Naive thymus-derived CD4-positive, alpha-beta T cell (primary cell): ENCODE measurements at regions not wholly inside any gene's neighbourhood (a gene's known extent, or its start where the extent isn't known, plus 50 kb on each side); places are given as distances from the start of the nearest gene placed in this dataset.
"Not testable (repeated sequence)": the region's sequence is repeated elsewhere in the genome, so short reads cannot be mapped to it uniquely, and the experiment has no call there.

Experiments used
- ATAC-seq: fragments of 150-1000 bp; cut with Tn5 transposase; 2 replicates; pipeline ENCODE4 v1.10.0; 2021; ENCODE audit warnings: mild to moderate bottlenecking, moderate library complexity
- CTCF ChIA-PET: fragments of 350-600 bp; sonication (Branson Sonifier 250); formaldehyde crosslinking; loops from one replicate; lab custom pipeline; 2021; ENCODE audit warnings: antibody characterized with exemption; lab: Charles Lee
- POLR2A ChIA-PET: fragments of 350-600 bp; sonication (Branson Sonifier 250); formaldehyde crosslinking; loops from one replicate; lab custom pipeline; 2021; ENCODE audit warnings: antibody characterized with exemption, inconsistent platforms; lab: Charles Lee
- DNase-seq, 9 donors: peaks; one replicate each; pipeline versions ENCODE4 v3.0.0 to v3.0.0-alpha.2; 2020 to 2022; ENCODE audit warnings: mixed read lengths in 1 of 9
- H3K27ac ChIP-seq: one replicate; pipeline ENCODE4 v1.7.0; 2013; ENCODE audit warnings: mild to moderate bottlenecking, low read depth, low read length, moderate library complexity
- H3K27me3 ChIP-seq, 2 donors: one replicate each; pipeline ENCODE4 v1.7.0; 2013; ENCODE audit warnings: low read length in 2 of 2, mild to moderate bottlenecking in 2 of 2, moderate library complexity in 2 of 2; ENCODE audit not compliant: control insufficient read depth in 2 of 2, insufficient read depth in 2 of 2
- H3K36me3 ChIP-seq, 3 experiments: 1 replicate in 2 of 3; 2 replicates in 1 of 3; pipeline ENCODE4 v1.7.0; 2013; ENCODE audit warnings: low read length in 3 of 3, mild to moderate bottlenecking in 3 of 3, moderate library complexity in 1 of 3; ENCODE audit not compliant: insufficient read depth in 3 of 3, control insufficient read depth in 2 of 3
- H3K4me1 ChIP-seq, 2 donors: one replicate each; pipeline ENCODE4 v1.7.0; 2013; ENCODE audit warnings: low read length in 2 of 2, mild to moderate bottlenecking in 2 of 2, moderate library complexity in 1 of 2; ENCODE audit not compliant: control insufficient read depth in 2 of 2, insufficient read depth in 2 of 2
- H3K4me3 ChIP-seq: 2 replicates; pipeline ENCODE4 v1.7.0; 2013; ENCODE audit warnings: mild to moderate bottlenecking, low read length
- H3K9me3 ChIP-seq, 3 experiments: 1 replicate in 2 of 3; 2 replicates in 1 of 3; pipeline ENCODE4 v1.7.0; 2013; ENCODE audit warnings: low read length in 3 of 3; ENCODE audit not compliant: control insufficient read depth in 2 of 3
- H3K27ac Mint-ChIP-seq, 9 donors: one replicate each; pipeline ENCODE4 v1.8.0; 2020 to 2022; ENCODE audit warnings: mixed read lengths in 9 of 9, mild to moderate bottlenecking in 8 of 9, moderate library complexity in 5 of 9, inconsistent platforms in 2 of 9
- H3K27me3 Mint-ChIP-seq, 5 donors: one replicate each; pipeline ENCODE4 v1.8.0; 2021 to 2022; ENCODE audit warnings: mixed read lengths in 5 of 5, mild to moderate bottlenecking in 1 of 5
- H3K36me3 Mint-ChIP-seq, 5 donors: one replicate each; pipeline ENCODE4 v1.8.0; 2020 to 2022; ENCODE audit warnings: mixed read lengths in 5 of 5, mild to moderate bottlenecking in 3 of 5, inconsistent platforms in 1 of 5
- H3K4me1 Mint-ChIP-seq, 7 donors: one replicate each; pipeline ENCODE4 v1.8.0; 2020 to 2022; ENCODE audit warnings: mixed read lengths in 7 of 7, mild to moderate bottlenecking in 3 of 7, inconsistent platforms in 1 of 7
- H3K4me3 Mint-ChIP-seq, 10 donors: one replicate each; pipeline ENCODE4 v1.8.0; 2020 to 2022; ENCODE audit warnings: mild to moderate bottlenecking in 10 of 10, mixed read lengths in 10 of 10, moderate library complexity in 6 of 10, inconsistent platforms in 2 of 10
- H3K9me3 Mint-ChIP-seq, 11 donors: one replicate each; pipeline ENCODE4 v1.8.0; 2020 to 2022; ENCODE audit warnings: mixed read lengths in 11 of 11, mild to moderate bottlenecking in 4 of 11, inconsistent platforms in 1 of 11, moderate library complexity in 1 of 11
- intact Hi-C, 2 donors: fragments of 100-400 bp; cut with micrococcal nuclease; formaldehyde crosslinking; loops; one replicate each; pipeline ENCODE4 v1.15.1; 2023

GRCh38 chr1:55868026-55868425 is 652.9 kb upstream of the USP24 start:
- ChIA-PET CTCF (no interaction called here), POLR2A (no interaction called here)
- H3K9me3 Mint-ChIP-seq: no peaks in the 10 kb centered on the region
- DNase-seq: no peak
- H3K4me1 Mint-ChIP-seq: no peaks in the 10 kb centered on the region
- H3K27ac Mint-ChIP-seq: no peak overlapping the region
- Histone ChIP-seq H3K4me3 (no peak overlapping the region), H3K9me3 (no peaks in the 10 kb centered on the region), H3K36me3 (no peaks in the 10 kb centered on the region), H3K27ac (no peak overlapping the region), H3K27me3 (no peaks in the 10 kb centered on the region), H3K4me1 (no peaks in the 10 kb centered on the region)
- no peaks in the 10 kb centered on the region for H3K36me3 Mint-ChIP-seq
- ATAC-seq: no peak
- H3K4me3 Mint-ChIP-seq: no peak overlapping the region
- intact Hi-C loops: no loop called here
- H3K27me3 Mint-ChIP-seq: peaks cover 0 to 9% (median 0%) of the 10 kb centered on the region in 5 donors

GRCh38 chr1:55867304-55867843 is 652.2 kb upstream of the USP24 start:
- H3K4me3 ChIP-seq: no peak overlapping the region
- Mint-ChIP-seq H3K36me3 (no peaks in the 10 kb centered on the region), H3K27ac (no peak overlapping the region), H3K4me3 (no peak overlapping the region), H3K4me1 (no peaks in the 10 kb centered on the region), H3K9me3 (no peaks in the 10 kb centered on the region), H3K27me3 (peaks cover 0 to 9% (median 0%) of the 10 kb centered on the region in 5 donors)
- no peaks in the 10 kb centered on the region for H3K27me3 ChIP-seq
- ChIA-PET CTCF (no interaction called here), POLR2A (no interaction called here)
- no peak for DNase-seq
- ATAC-seq: no peak
- H3K36me3 ChIP-seq: no peaks in the 10 kb centered on the region
- H3K27ac ChIP-seq: no peak overlapping the region
- H3K9me3 ChIP-seq: no peaks in the 10 kb centered on the region
- intact Hi-C loops: no loop called here
- H3K4me1 ChIP-seq: no peaks in the 10 kb centered on the region

GRCh38 chr1:55865778-55866177 is 650.6 kb upstream of the USP24 start:
- POLR2A ChIA-PET, H3K4me1 ChIP-seq, H3K9me3 Mint-ChIP-seq, H3K4me3 Mint-ChIP-seq, CTCF ChIA-PET, intact Hi-C loops, H3K4me1 Mint-ChIP-seq, H3K36me3 Mint-ChIP-seq, DNase-seq, H3K36me3 ChIP-seq, H3K27ac Mint-ChIP-seq, H3K27me3 ChIP-seq, H3K4me3 ChIP-seq, H3K27ac ChIP-seq, H3K9me3 ChIP-seq, ATAC-seq, H3K27me3 Mint-ChIP-seq: not testable (repeated sequence)

- Histone ChIP-seq H3K9me3 (no peaks in the 10 kb centered on the region), H3K27ac (no peak overlapping the region), H3K4me3 (no peak overlapping the region), H3K4me1 (no peaks in the 10 kb centered on the region), H3K36me3 (no peaks in the 10 kb centered on the region), H3K27me3 (no peaks in the 10 kb centered on the region)
- ChIA-PET POLR2A (no interaction called here), CTCF (no interaction called here)
- intact Hi-C loops: no loop called here
- no peak overlapping the region for H3K4me3 Mint-ChIP-seq
- no peak for ATAC-seq
- DNase-seq: no peak
- H3K27me3 Mint-ChIP-seq: peaks cover 0 to 4% (median 0%) of the 10 kb centered on the region in 5 donors
- no peak overlapping the region for H3K27ac Mint-ChIP-seq
- H3K36me3 Mint-ChIP-seq: no peaks in the 10 kb centered on the region
- H3K9me3 Mint-ChIP-seq: no peaks in the 10 kb centered on the region
- H3K4me1 Mint-ChIP-seq: no peaks in the 10 kb centered on the region
Observed at GRCh38 chr1:55864251-55864650, 649.1 kb upstream of the USP24 start.

GRCh38 chr1:55861676-55862340 is 646.6 kb upstream of the USP24 start:
- Histone ChIP-seq H3K4me1 (no peaks in the 10 kb centered on the region), H3K36me3 (no peaks in the 10 kb centered on the region), H3K27me3 (no peaks in the 10 kb centered on the region), H3K27ac (no peak overlapping the region), H3K4me3 (no peak overlapping the region), H3K9me3 (no peaks in the 10 kb centered on the region)
- POLR2A ChIA-PET: no interaction called here
- H3K9me3 Mint-ChIP-seq: no peaks in the 10 kb centered on the region
- H3K4me1 Mint-ChIP-seq: no peaks in the 10 kb centered on the region
- DNase-seq (no peak), ATAC-seq (no peak)
- H3K27me3 Mint-ChIP-seq: peaks cover 0 to 11% (median 0%) of the 10 kb centered on the region in 5 donors
- H3K27ac Mint-ChIP-seq: no peak overlapping the region
- intact Hi-C loops: no loop called here
- CTCF ChIA-PET: no interaction called here
- no peaks in the 10 kb centered on the region for H3K36me3 Mint-ChIP-seq
- no peak overlapping the region for H3K4me3 Mint-ChIP-seq

GRCh38 chr1:55860798-55861519 is 645.8 kb upstream of the USP24 start:
- Histone ChIP-seq H3K4me3 (no peak overlapping the region), H3K36me3 (no peaks in the 10 kb centered on the region), H3K27ac (no peak overlapping the region), H3K4me1 (no peaks in the 10 kb centered on the region), H3K9me3 (no peaks in the 10 kb centered on the region), H3K27me3 (no peaks in the 10 kb centered on the region)
- DNase-seq: no peak
- Mint-ChIP-seq H3K4me1 (no peaks in the 10 kb centered on the region), H3K4me3 (no peak overlapping the region), H3K36me3 (no peaks in the 10 kb centered on the region), H3K27me3 (peaks cover 0 to 12% (median 0%) of the 10 kb centered on the region in 5 donors), H3K9me3 (no peaks in the 10 kb centered on the region), H3K27ac (no peak overlapping the region)
- CTCF ChIA-PET: no interaction called here
- POLR2A ChIA-PET: no interaction called here
- no peak for ATAC-seq
- intact Hi-C loops: loop anchor here in 1 of 2 donors (1.0 kb wide), 1 partner anchor 22 kb away; no protein-coding TSS in a partner anchor
